ENCODE measurements at regions not wholly inside any gene's neighbourhood (a gene's known extent, or its start where the extent isn't known, plus 50 kb on each side); places are given as distances from the start of the nearest gene placed in this dataset.

DNA sequence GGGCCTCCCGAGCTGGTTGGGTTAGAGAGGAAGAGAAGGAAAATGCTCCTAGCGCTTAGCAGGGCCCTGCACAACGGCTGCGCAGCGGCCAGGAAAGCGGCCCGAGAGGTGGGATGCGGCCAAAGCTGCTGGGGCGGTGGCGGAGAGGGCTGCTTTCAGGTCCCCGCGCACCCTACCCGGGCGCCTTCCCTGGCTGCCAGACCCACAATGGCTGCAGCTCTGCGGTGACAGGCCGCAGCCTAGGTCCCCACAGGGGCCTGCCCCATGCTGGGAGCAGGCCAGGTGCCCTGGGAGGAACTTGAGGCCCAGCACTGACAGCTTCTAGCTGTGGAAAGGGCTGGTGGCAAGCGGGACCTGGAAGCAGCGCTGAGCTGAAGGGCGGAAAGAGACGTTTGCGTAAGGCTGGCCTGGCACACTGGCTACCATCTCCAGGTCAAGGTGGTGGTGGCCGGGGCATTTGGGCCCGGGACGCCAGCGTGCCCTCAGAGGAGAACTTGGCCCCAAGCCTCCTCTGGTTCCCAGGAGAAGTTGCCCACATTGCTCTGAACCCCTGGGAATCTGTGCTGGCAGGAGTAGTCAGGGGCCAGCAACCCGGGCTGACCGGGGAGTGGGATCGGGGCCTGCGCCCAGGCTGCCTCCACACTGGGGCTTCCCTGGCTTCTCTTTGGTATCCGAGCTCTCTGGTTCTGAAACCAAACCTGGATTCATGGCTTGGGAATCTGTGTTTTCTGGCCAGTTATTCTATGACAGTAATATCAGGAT, 72.9 kb upstream of the ZNF804B start:
- TF ChIP-seq, protein P1, sequence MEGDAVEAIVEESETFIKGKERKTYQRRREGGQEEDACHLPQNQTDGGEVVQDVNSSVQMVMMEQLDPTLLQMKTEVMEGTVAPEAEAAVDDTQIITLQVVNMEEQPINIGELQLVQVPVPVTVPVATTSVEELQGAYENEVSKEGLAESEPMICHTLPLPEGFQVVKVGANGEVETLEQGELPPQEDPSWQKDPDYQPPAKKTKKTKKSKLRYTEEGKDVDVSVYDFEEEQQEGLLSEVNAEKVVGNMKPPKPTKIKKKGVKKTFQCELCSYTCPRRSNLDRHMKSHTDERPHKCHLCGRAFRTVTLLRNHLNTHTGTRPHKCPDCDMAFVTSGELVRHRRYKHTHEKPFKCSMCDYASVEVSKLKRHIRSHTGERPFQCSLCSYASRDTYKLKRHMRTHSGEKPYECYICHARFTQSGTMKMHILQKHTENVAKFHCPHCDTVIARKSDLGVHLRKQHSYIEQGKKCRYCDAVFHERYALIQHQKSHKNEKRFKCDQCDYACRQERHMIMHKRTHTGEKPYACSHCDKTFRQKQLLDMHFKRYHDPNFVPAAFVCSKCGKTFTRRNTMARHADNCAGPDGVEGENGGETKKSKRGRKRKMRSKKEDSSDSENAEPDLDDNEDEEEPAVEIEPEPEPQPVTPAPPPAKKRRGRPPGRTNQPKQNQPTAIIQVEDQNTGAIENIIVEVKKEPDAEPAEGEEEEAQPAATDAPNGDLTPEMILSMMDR (IDR thresholded peaks at IDR 0.05), result no peak
- DNase-seq, result no peak
- Histone ChIP-seq H3K9me3 (no peaks in the 10 kb centered on the region), H3K9ac (ENCODE audit: low read depth in 2 of 2, low read length in 2 of 2) (no peak overlapping the region), H3K4me1 (no peaks in the 10 kb centered on the region), H3K27ac (no peak overlapping the region), H3K4me3 (no peak overlapping the region), H3K36me3 (no peaks in the 10 kb centered on the region), H3K27me3 (no peaks in the 10 kb centered on the region)
- intact Hi-C loops (cut with DNase I), result no loop called here

DNA sequence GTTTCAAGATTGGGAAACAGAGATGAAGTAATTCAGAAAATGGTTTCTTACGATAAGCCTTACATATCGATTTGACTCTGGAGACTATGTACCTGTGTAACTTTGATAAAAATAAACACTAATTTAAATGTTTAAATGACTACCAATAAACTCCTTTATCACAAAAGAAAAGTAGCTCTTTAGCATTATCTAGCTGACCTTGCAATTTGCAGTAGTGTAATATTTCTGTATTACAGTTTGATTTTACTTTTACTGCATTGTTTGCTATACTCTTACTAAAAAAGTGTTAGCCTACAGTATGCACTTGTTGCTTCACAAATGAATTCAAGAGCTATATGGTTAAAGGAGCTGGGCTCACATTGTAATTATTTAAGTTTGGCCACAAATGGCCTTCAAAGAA, 77.8 kb upstream of the ZNF804B start:
- intact Hi-C loops (cut with DNase I), result no loop called here
- Histone ChIP-seq H3K9ac (ENCODE audit: low read depth in 2 of 2, low read length in 2 of 2) (no peak overlapping the region), H3K36me3 (no peaks in the 10 kb centered on the region), H3K27ac (no peak overlapping the region), H3K9me3 (no peaks in the 10 kb centered on the region), H3K4me1 (no peaks in the 10 kb centered on the region), H3K4me3 (no peak overlapping the region), H3K27me3 (no peaks in the 10 kb centered on the region)
- no peak for DNase-seq
- TF ChIP-seq, protein P1 (IDR thresholded peaks at IDR 0.05), result no peak

DNA sequence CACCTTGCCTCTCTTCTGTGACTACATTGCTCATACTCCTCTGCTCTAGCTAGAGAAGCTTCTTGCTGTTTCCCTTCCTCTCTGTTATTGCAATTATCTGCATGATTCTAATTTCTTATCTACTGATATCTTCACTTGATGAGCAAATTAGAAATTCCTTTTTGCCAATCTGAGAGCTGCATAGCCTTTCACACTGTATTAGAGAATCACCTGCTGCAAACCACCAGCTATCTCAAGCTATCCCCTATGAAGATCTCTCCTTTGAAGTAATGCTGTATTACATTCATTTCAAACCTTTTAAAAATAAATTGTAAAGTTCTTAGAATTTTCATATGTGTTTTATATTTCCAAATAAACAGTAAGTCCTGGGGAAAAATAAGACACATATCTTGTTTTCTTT, 89.0 kb upstream of the ZNF804B start:
- TF ChIP-seq, protein P1 (IDR thresholded peaks at IDR 0.05), result no peak
- H3K4me1 ChIP-seq, result no peaks in the 10 kb centered on the region
- H3K9ac ChIP-seq (ENCODE audit: low read depth in 2 of 2, low read length in 2 of 2), result no peak overlapping the region
- H3K9me3 ChIP-seq, result no peaks in the 10 kb centered on the region
- no peaks in the 10 kb centered on the region for H3K36me3 ChIP-seq
- no peaks in the 10 kb centered on the region for H3K27me3 ChIP-seq
- H3K4me3 ChIP-seq, result no peak overlapping the region
- no peak overlapping the region for H3K27ac ChIP-seq
- DNase-seq, result no peak
- intact Hi-C loops (cut with DNase I), result no loop called here

DNA sequence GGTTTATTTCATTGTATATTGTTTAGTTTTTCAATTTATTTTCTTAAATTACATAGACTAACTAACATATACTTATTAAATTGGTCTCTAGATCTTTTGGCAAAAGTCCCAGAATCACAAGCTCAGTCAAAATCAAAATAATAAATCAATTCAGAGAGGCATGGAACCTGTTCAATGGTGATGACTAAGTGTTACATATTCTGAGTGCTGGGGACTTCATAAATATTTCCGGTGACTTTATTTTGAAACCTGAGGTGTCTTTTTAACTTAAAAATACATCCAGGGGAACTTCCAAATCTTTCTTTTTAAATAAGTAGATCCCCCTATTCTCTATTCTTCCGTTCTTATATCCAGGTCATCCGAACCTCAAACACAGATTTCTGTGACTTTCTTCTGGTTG, 89.6 kb upstream of the ZNF804B start:
- Histone ChIP-seq H3K4me3 (no peak overlapping the region), H3K9me3 (no peaks in the 10 kb centered on the region), H3K36me3 (no peaks in the 10 kb centered on the region), H3K4me1 (no peaks in the 10 kb centered on the region), H3K27me3 (no peaks in the 10 kb centered on the region), H3K9ac (ENCODE audit: low read depth in 2 of 2, low read length in 2 of 2) (no peak overlapping the region), H3K27ac (no peak overlapping the region)
- no peak for DNase-seq
- TF ChIP-seq, protein P1 (IDR thresholded peaks at IDR 0.05), result no peak
- intact Hi-C loops (cut with DNase I), result no loop called here

DNA sequence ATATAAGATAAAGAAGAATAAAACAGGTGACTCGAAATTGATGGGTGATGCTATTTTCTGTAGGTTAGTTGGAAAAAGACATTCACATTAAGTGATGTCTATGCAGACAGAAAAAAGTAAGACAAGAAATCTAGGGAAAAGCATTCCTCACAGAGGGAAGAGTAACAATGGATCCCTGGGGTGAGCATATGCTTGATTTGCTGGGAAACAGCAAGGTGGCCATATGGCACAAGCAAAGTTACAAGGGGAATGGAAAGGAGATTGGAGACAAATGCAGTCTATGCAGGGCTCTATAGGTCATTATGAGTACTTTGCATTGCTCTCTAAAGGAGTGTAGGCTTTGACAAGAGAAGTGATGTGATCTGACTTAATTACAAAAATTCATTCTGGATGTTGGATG, 90.9 kb upstream of the ZNF804B start:
- no peak overlapping the region for H3K27ac ChIP-seq
- no peaks in the 10 kb centered on the region for H3K27me3 ChIP-seq
- H3K4me1 ChIP-seq, result no peaks in the 10 kb centered on the region
- no peak overlapping the region for H3K4me3 ChIP-seq
- H3K9me3 ChIP-seq, result no peaks in the 10 kb centered on the region
- TF ChIP-seq, protein P1 (IDR thresholded peaks at IDR 0.05), result no peak
- H3K9ac ChIP-seq (ENCODE audit: low read depth in 2 of 2, low read length in 2 of 2), result no peak overlapping the region
- intact Hi-C loops (cut with DNase I), result no loop called here
- DNase-seq, result no peak
- no peaks in the 10 kb centered on the region for H3K36me3 ChIP-seq
